ENCODE measurements at regions not wholly inside any gene's neighbourhood (a gene's known extent, or its start where the extent isn't known, plus 50 kb on each side); places are given as distances from the start of the nearest gene placed in this dataset.

DNA sequence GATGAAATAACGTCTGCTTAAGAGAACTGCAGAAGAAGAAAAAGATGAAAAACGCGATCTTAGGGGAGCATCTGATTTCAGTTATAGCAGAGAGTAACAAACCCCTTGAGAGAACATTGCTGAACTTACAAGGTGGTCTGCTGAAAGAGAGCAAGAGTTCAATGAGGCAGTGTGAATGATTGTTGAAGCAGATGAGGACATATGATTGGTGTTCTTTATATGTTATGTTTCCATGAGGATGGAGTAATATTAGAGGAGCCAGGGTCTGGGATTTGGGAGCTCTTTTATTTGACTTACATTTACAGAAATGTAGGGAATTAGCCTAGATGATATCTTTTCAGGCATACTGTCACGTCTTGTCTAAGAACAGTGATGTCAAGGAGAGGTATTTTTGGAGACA lies 1302.0 kb downstream of the KCNT2 start:
- Mint-ChIP-seq H3K36me3 (ENCODE audit: low read depth) (no peaks in the 10 kb centered on the region), H3K27me3 (ENCODE audit: insufficient read depth) (no peaks in the 10 kb centered on the region), H3K9me3 (no peaks in the 10 kb centered on the region), H3K4me3 (no peak overlapping the region), H3K4me1 (no peaks in the 10 kb centered on the region), H3K27ac (no peak overlapping the region)
- no peak overlapping the region for H3K9ac ChIP-seq (ENCODE audit: extremely low read depth, low read length, poor library complexity, severe bottlenecking)
- H3K27me3 ChIP-seq (ENCODE audit: control insufficient read depth, insufficient read depth, low read length, poor library complexity, severe bottlenecking): no peaks in the 10 kb centered on the region
- H3K4me3 ChIP-seq (ENCODE audit: low read length): no peak overlapping the region
- TF ChIP-seq, protein P1, sequence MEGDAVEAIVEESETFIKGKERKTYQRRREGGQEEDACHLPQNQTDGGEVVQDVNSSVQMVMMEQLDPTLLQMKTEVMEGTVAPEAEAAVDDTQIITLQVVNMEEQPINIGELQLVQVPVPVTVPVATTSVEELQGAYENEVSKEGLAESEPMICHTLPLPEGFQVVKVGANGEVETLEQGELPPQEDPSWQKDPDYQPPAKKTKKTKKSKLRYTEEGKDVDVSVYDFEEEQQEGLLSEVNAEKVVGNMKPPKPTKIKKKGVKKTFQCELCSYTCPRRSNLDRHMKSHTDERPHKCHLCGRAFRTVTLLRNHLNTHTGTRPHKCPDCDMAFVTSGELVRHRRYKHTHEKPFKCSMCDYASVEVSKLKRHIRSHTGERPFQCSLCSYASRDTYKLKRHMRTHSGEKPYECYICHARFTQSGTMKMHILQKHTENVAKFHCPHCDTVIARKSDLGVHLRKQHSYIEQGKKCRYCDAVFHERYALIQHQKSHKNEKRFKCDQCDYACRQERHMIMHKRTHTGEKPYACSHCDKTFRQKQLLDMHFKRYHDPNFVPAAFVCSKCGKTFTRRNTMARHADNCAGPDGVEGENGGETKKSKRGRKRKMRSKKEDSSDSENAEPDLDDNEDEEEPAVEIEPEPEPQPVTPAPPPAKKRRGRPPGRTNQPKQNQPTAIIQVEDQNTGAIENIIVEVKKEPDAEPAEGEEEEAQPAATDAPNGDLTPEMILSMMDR (conservative IDR thresholded peaks at IDR 0.05): no peak
- H3K36me3 ChIP-seq (ENCODE audit: control insufficient read depth, insufficient read depth, low read length): no peaks in the 10 kb centered on the region
- DNase-seq: no peak
- H3K4me1 ChIP-seq (ENCODE audit: control insufficient read depth, insufficient read depth, low read length): no peaks in the 10 kb centered on the region
- no peaks in the 10 kb centered on the region for H3K9me3 ChIP-seq (ENCODE audit: control insufficient read depth, low read length)
- no peak overlapping the region for H3K27ac ChIP-seq (ENCODE audit: low read depth, low read length)
- WGBS, 2 experiments (ENCODE audit: insufficient coverage in 1 of 2, insufficient read length in 1 of 2): 83 to 89% methylated on average over 4 of the region's 4 CpGs

DNA sequence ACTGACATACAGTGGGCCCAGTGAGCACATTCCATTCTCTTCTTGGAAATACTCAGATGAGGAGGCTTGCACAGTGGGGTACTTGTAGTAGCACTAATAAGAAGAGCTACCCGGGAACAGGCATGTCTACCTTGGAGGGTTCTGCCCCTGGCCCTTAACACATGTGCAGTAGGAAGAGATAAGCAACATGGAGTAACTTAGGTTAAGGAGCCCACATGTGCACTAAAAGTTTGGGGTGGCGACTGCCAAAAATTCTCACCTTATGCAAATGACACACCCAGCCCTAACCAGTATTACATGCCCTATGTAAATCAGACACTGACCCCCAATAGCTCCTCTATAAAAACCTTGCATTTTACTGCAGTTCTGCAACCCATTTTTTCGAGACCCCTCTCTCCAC lies 1313.3 kb downstream of the KCNT2 start:
- no peak overlapping the region for H3K27ac Mint-ChIP-seq
- H3K9ac ChIP-seq (ENCODE audit: extremely low read depth, low read length, poor library complexity, severe bottlenecking): no peak overlapping the region
- H3K4me1 ChIP-seq (ENCODE audit: control insufficient read depth, insufficient read depth, low read length): no peaks in the 10 kb centered on the region
- TF ChIP-seq, protein P1 (conservative IDR thresholded peaks at IDR 0.05): no peak
- H3K36me3 Mint-ChIP-seq (ENCODE audit: low read depth): no peaks in the 10 kb centered on the region
- WGBS, 2 experiments (ENCODE audit: insufficient coverage in 1 of 2, insufficient read length in 1 of 2): 91 to 92% methylated on average over 2 to 3 of the region's 3 CpGs
- H3K4me3 Mint-ChIP-seq: no peak overlapping the region
- no peaks in the 10 kb centered on the region for H3K4me1 Mint-ChIP-seq
- no peaks in the 10 kb centered on the region for H3K9me3 Mint-ChIP-seq
- H3K4me3 ChIP-seq (ENCODE audit: low read length): no peak overlapping the region
- H3K27me3 Mint-ChIP-seq (ENCODE audit: insufficient read depth): no peaks in the 10 kb centered on the region
- H3K27me3 ChIP-seq (ENCODE audit: control insufficient read depth, insufficient read depth, low read length, poor library complexity, severe bottlenecking): no peaks in the 10 kb centered on the region
- H3K36me3 ChIP-seq (ENCODE audit: control insufficient read depth, insufficient read depth, low read length): no peaks in the 10 kb centered on the region
- no peak for DNase-seq
- H3K9me3 ChIP-seq (ENCODE audit: control insufficient read depth, low read length): no peaks in the 10 kb centered on the region
- no peak overlapping the region for H3K27ac ChIP-seq (ENCODE audit: low read depth, low read length)

DNA sequence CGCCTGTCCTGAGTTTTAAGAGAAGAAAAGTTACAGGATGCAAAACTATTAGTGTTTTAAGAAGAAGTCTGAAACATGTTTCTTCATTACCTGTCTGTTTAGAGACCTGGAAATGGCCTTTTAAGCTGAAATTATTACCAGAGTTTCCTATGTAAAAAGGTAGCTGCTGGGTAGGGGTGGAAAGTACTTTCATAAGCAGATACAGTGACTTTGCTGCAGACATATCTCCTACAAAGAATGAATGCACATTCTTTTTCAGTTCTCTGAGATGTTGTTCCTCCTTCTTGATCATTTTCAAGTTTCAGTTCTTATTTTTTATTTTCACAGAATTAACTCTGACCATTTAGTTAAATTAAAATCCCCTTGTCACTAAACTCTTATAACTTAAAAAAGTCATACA lies 1329.6 kb downstream of the KCNT2 start:
- no peaks in the 10 kb centered on the region for H3K36me3 ChIP-seq (ENCODE audit: control insufficient read depth, insufficient read depth, low read length)
- WGBS, 2 experiments (ENCODE audit: insufficient coverage in 1 of 2, insufficient read length in 1 of 2): 65% methylated on average over 1 of the region's 1 CpG; no CpG with 5 or more reads in 1 of the 2 experiments
- Mint-ChIP-seq H3K4me3 (no peak overlapping the region), H3K27me3 (ENCODE audit: insufficient read depth) (peaks cover 8% of the 10 kb centered on the region), H3K27ac (no peak overlapping the region), H3K4me1 (no peaks in the 10 kb centered on the region), H3K9me3 (no peaks in the 10 kb centered on the region), H3K36me3 (ENCODE audit: low read depth) (no peaks in the 10 kb centered on the region)
- no peak overlapping the region for H3K27ac ChIP-seq (ENCODE audit: low read depth, low read length)
- peaks cover 18% of the 10 kb centered on the region for H3K27me3 ChIP-seq (ENCODE audit: control insufficient read depth, insufficient read depth, low read length, poor library complexity, severe bottlenecking)
- no peaks in the 10 kb centered on the region for H3K4me1 ChIP-seq (ENCODE audit: control insufficient read depth, insufficient read depth, low read length)
- no peak overlapping the region for H3K4me3 ChIP-seq (ENCODE audit: low read length)
- no peak for DNase-seq
- H3K9me3 ChIP-seq (ENCODE audit: control insufficient read depth, low read length): no peaks in the 10 kb centered on the region
- H3K9ac ChIP-seq (ENCODE audit: extremely low read depth, low read length, poor library complexity, severe bottlenecking): no peak overlapping the region
- TF ChIP-seq, protein P1 (conservative IDR thresholded peaks at IDR 0.05): no peak
